Left ventricle myocardium inferior (tissue), 1 donor: ENCODE measurements at regions not wholly inside any gene's neighbourhood (a gene's known extent, or its start where the extent isn't known, plus 50 kb on each side); places are given as distances from the start of the nearest gene placed in this dataset.
A peak's percentile ranks its signal among the peaks of the same experiment; 100 is the strongest.

Source experiments
- DNase-seq: peaks from one replicate; pipeline ENCODE4 v3.0.0-alpha.2; 2020
- H3K27ac ChIP-seq: fragments of 200-600 bp; replicated peaks from 2 replicates; pipeline ENCODE4 v1.8.0; 2021
- H3K27me3 ChIP-seq: fragments of 200-600 bp; 2 replicates; pipeline ENCODE4 v1.8.0; 2021; ENCODE audit warnings: low read depth
- H3K36me3 ChIP-seq: fragments of 200-600 bp; 2 replicates; pipeline ENCODE4 v1.8.0; 2021
- H3K4me1 ChIP-seq: fragments of 200-600 bp; 2 replicates; pipeline ENCODE4 v1.8.0; 2021
- H3K4me3 ChIP-seq: fragments of 200-600 bp; 2 replicates; pipeline ENCODE4 v1.8.0; 2021; ENCODE audit warnings: mild to moderate bottlenecking, moderate library complexity
- H3K9me3 ChIP-seq: fragments of 200-600 bp; replicated peaks from 2 replicates; pipeline ENCODE4 v1.8.0; 2021
- intact Hi-C: fragments of 100-400 bp; cut with micrococcal nuclease; formaldehyde crosslinking; loops from one replicate; pipeline ENCODE4 v1.11.0; 2022
- TF ChIP-seq, protein P1 (sequence below): fragments of 200-600 bp; IDR thresholded peaks from 2 replicates; pipeline ENCODE4 v1.8.0; 2021; ENCODE audit warnings: antibody characterized with exemption, mild to moderate bottlenecking, borderline replicate concordance
- donor health status: DM: no; HTN: yes; CAD: no; lungs with severe emphysema.

- no peak for DNase-seq
- TF ChIP-seq, protein P1, sequence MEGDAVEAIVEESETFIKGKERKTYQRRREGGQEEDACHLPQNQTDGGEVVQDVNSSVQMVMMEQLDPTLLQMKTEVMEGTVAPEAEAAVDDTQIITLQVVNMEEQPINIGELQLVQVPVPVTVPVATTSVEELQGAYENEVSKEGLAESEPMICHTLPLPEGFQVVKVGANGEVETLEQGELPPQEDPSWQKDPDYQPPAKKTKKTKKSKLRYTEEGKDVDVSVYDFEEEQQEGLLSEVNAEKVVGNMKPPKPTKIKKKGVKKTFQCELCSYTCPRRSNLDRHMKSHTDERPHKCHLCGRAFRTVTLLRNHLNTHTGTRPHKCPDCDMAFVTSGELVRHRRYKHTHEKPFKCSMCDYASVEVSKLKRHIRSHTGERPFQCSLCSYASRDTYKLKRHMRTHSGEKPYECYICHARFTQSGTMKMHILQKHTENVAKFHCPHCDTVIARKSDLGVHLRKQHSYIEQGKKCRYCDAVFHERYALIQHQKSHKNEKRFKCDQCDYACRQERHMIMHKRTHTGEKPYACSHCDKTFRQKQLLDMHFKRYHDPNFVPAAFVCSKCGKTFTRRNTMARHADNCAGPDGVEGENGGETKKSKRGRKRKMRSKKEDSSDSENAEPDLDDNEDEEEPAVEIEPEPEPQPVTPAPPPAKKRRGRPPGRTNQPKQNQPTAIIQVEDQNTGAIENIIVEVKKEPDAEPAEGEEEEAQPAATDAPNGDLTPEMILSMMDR, result no peak
- intact Hi-C loops, result no loop called here
Observed at GRCh38 chr11:50164050-50164449, 131.4 kb downstream of the OR4C45 start.

GRCh38 chr11:50169634-50170033 lies 137.0 kb downstream of the OR4C45 start:
- H3K27me3 ChIP-seq, result no peaks in the 10 kb centered on the region
- no peaks in the 10 kb centered on the region for H3K4me1 ChIP-seq
- peaks cover 4% of the 10 kb centered on the region for H3K9me3 ChIP-seq
- TF ChIP-seq, protein P1, result no peak
- DNase-seq, result no peak
- H3K27ac ChIP-seq, result no peak overlapping the region
- H3K36me3 ChIP-seq, result no peaks in the 10 kb centered on the region
- no peak overlapping the region for H3K4me3 ChIP-seq
- intact Hi-C loops, result no loop called here

More at GRCh38 chr11:50164050-50164449, 131.4 kb downstream of the OR4C45 start:
- no peak overlapping the region for H3K27ac ChIP-seq
- H3K4me1 ChIP-seq, result no peaks in the 10 kb centered on the region
- no peak overlapping the region for H3K4me3 ChIP-seq
- H3K36me3 ChIP-seq, result no peaks in the 10 kb centered on the region
- peaks cover 4% of the 10 kb centered on the region for H3K9me3 ChIP-seq
- H3K27me3 ChIP-seq, result no peaks in the 10 kb centered on the region

DNA sequence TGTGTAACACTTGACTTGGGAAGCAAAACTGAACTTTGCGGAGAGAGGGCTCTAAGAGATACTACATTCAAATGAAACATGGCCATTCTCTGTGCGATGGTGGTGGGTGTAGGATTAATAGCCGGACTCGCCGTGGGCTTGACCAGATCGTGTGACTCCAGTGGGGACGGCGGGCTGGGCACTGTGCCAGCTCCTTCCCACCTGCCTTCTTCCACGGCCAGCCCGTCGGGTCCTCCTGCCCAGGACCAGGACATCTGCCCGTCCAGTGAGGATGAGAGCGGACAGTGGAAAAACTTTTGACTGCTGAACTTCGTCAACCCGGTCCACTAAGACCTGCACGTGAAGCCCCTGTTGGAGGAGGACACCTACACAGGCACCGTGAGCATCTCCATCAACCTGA lies 137.4 kb downstream of the OR4C45 start:
- no peak for DNase-seq
- no peak overlapping the region for H3K27ac ChIP-seq
- H3K27me3 ChIP-seq, result no peaks in the 10 kb centered on the region
- TF ChIP-seq, protein P1, result no peak
- H3K36me3 ChIP-seq, result no peaks in the 10 kb centered on the region
- H3K9me3 ChIP-seq, result peaks cover 4% of the 10 kb centered on the region
- no peak overlapping the region for H3K4me3 ChIP-seq
- H3K4me1 ChIP-seq, result no peaks in the 10 kb centered on the region
- intact Hi-C loops, result no loop called here

GRCh38 chr11:50174189-50174588 lies 141.5 kb downstream of the OR4C45 start:
- Histone ChIP-seq H3K36me3 (no peaks in the 10 kb centered on the region), H3K4me1 (no peaks in the 10 kb centered on the region), H3K27me3 (no peaks in the 10 kb centered on the region), H3K4me3 (no peak overlapping the region), H3K27ac (no peak overlapping the region), H3K9me3 (no peaks in the 10 kb centered on the region)
- intact Hi-C loops, result no loop called here
- DNase-seq, result no peak
- TF ChIP-seq, protein P1, result peak; percentile 59

- H3K27ac ChIP-seq, result no peak overlapping the region
- no peaks in the 10 kb centered on the region for H3K36me3 ChIP-seq
- H3K4me1 ChIP-seq, result no peaks in the 10 kb centered on the region
- TF ChIP-seq, protein P1, result no peak
- DNase-seq, result no peak
- no peaks in the 10 kb centered on the region for H3K27me3 ChIP-seq
- intact Hi-C loops, result no loop called here
- H3K9me3 ChIP-seq, result no peaks in the 10 kb centered on the region
- H3K4me3 ChIP-seq, result no peak overlapping the region
Observed at GRCh38 chr11:50174975-50175374, 142.3 kb downstream of the OR4C45 start.

- H3K27me3 ChIP-seq, result no peaks in the 10 kb centered on the region
- no peaks in the 10 kb centered on the region for H3K9me3 ChIP-seq
- DNase-seq, result no peak
- intact Hi-C loops, result no loop called here
- H3K27ac ChIP-seq, result no peak overlapping the region
- TF ChIP-seq, protein P1, result no peak
- no peaks in the 10 kb centered on the region for H3K4me1 ChIP-seq
- no peaks in the 10 kb centered on the region for H3K36me3 ChIP-seq
- no peak overlapping the region for H3K4me3 ChIP-seq
Observed at GRCh38 chr11:50178737-50179136, 146.1 kb downstream of the OR4C45 start.
